Body of pancreas (tissue), 4 donors: ENCODE measurements at regions not wholly inside any gene's neighbourhood (a gene's known extent, or its start where the extent isn't known, plus 50 kb on each side); places are given as distances from the start of the nearest gene placed in this dataset.
"Not testable (repeated sequence)": the region's sequence is repeated elsewhere in the genome, so short reads cannot be mapped to it uniquely, and the experiment has no call there.

ENCODE experiments used
- ATAC-seq: fragments of 150-250 bp; one replicate; pipeline ENCODE4 v1.9.1; 2016
- DNase-seq, 4 donors: peaks; one replicate each; pipeline ENCODE4 v3.0.0-alpha.2; 2019
- H3K27ac ChIP-seq, 4 donors: fragments of 200-600 bp; sonication (generic); 1 replicate in 3 of 4; 2 replicates in 1 of 4; pipeline versions ENCODE4 v1.5.1 to v1.6.1; 2016 to 2019; ENCODE audit warnings: mild to moderate bottlenecking in 1 of 4, mixed read lengths in 1 of 4, moderate library complexity in 1 of 4
- H3K27me3 ChIP-seq, 2 donors: fragments of 200-600 bp; sonication (generic); one replicate each; pipeline ENCODE4 v1.6.0; 2016; ENCODE audit warnings: mild to moderate bottlenecking in 1 of 2
- H3K36me3 ChIP-seq, 2 donors: fragments of 200-600 bp; sonication (generic); replicated peaks in 1 of 2; 2 replicates each; pipeline ENCODE4 v1.5.1; 2016; ENCODE audit warnings: low read depth in 2 of 2; ENCODE audit not compliant: insufficient read depth in 1 of 2
- H3K4me1 ChIP-seq: fragments of 200-600 bp; sonication (generic); one replicate; pipeline ENCODE4 v1.6.0; 2016
- H3K4me3 ChIP-seq, 2 donors: fragments of 200-600 bp; sonication (generic); 1 replicate in 1 of 2; 2 replicates in 1 of 2; pipeline ENCODE4 v1.5.1; 2016 to 2019
- H3K9me3 ChIP-seq, 3 donors: fragments of 200-600 bp; sonication (generic); 1 replicate in 2 of 3; 2 replicates in 1 of 3; pipeline ENCODE4 v1.5.1; 2016
- CTCF ChIP-seq, 7 experiments: fragments of 450-650 bp in 4 of 7; fragments of 200-600 bp in 3 of 7; sonication (generic) in 3 of 7; IDR thresholded peaks; one replicate each; pipeline ENCODE4 v1.5.1; 2016 to 2019; ENCODE audit warnings: antibody characterized with exemption in 7 of 7
- POLR2A ChIP-seq, 3 donors: fragments of 450-650 bp; IDR thresholded peaks; one replicate each; pipeline ENCODE4 v1.6.1; 2016; ENCODE audit warnings: antibody characterized with exemption in 3 of 3, mild to moderate bottlenecking in 2 of 3
- WGBS, 2 donors: methylation state at CpG; one replicate each; pipeline ENCODE4 v1.1.5; 2017; 5-methylcytosine and 5-hydroxymethylcytosine counted together
- intact Hi-C: fragments of 100-400 bp; cut with DNase I; formaldehyde crosslinking; loops from one replicate; pipeline ENCODE4 v1.15.1; 2023

- ATAC-seq (no peak), DNase-seq (no peak)
- Histone ChIP-seq H3K4me3 (no peak overlapping the region), H3K36me3 (no peaks in the 10 kb centered on the region), H3K27me3 (no peaks in the 10 kb centered on the region), H3K27ac (no peak overlapping the region), H3K9me3 (no peaks in the 10 kb centered on the region), H3K4me1 (no peaks in the 10 kb centered on the region)
- TF ChIP-seq CTCF (IDR thresholded peaks at IDR 0.05) (no peak), POLR2A (IDR thresholded peaks at IDR 0.05) (no peak)
- 63 to 66% methylated on average over 9 of the region's 9 CpGs for WGBS, 2 donors
- intact Hi-C loops = no loop called here
These were observed 157.7 kb upstream of the PROK2 start for GRCh38 chr3:71942432-71943187.

GRCh38 chr3:71940486-71940885 lies 155.5 kb upstream of the PROK2 start:
- no peak for DNase-seq
- Histone ChIP-seq H3K4me3 (no peak overlapping the region), H3K27ac (no peak overlapping the region), H3K4me1 (no peaks in the 10 kb centered on the region), H3K36me3 (no peaks in the 10 kb centered on the region), H3K27me3 (no peaks in the 10 kb centered on the region), H3K9me3 (no peaks in the 10 kb centered on the region)
- WGBS, 2 donors = 60 to 82% methylated on average over 1 of the region's 1 CpG
- TF ChIP-seq POLR2A (IDR thresholded peaks at IDR 0.05) (no peak), CTCF (IDR thresholded peaks at IDR 0.05) (no peak)
- ATAC-seq = no peak
- intact Hi-C loops = no loop called here

- H3K27ac ChIP-seq, H3K27me3 ChIP-seq, H3K4me3 ChIP-seq, DNase-seq, H3K36me3 ChIP-seq, ATAC-seq, intact Hi-C loops, H3K4me1 ChIP-seq, H3K9me3 ChIP-seq: not testable (repeated sequence)
- 64 to 70% methylated on average over 3 of the region's 3 CpGs for WGBS, 2 donors
These were observed 153.1 kb upstream of the PROK2 start for GRCh38 chr3:71938081-71938480.

GRCh38 chr3:71936681-71937080 lies 151.7 kb upstream of the PROK2 start:
- WGBS, 2 donors = 85 to 88% methylated on average over 8 of the region's 8 CpGs
- no peak for DNase-seq

More at GRCh38 chr3:71936681-71937080, 151.7 kb upstream of the PROK2 start:
- Histone ChIP-seq H3K4me1 (no peaks in the 10 kb centered on the region), H3K9me3 (no peaks in the 10 kb centered on the region), H3K36me3 (no peaks in the 10 kb centered on the region), H3K27me3 (no peaks in the 10 kb centered on the region), H3K27ac (no peak overlapping the region), H3K4me3 (no peak overlapping the region)
- intact Hi-C loops = no loop called here
- ATAC-seq = no peak
- no peak for TF ChIP-seq CTCF (IDR thresholded peaks at IDR 0.05)
- TF ChIP-seq POLR2A (IDR thresholded peaks at IDR 0.05) = no peak
